GM18505 (cell line): ENCODE measurements at regions not wholly inside any gene's neighbourhood (a gene's known extent, or its start where the extent isn't known, plus 50 kb on each side); places are given as distances from the start of the nearest gene placed in this dataset.
"Not testable (repeated sequence)": the region's sequence is repeated elsewhere in the genome, so short reads cannot be mapped to it uniquely, and the experiment has no call there.

Experiments used
- ATAC-seq: cut with Tn5 transposase; IDR thresholded peaks from one replicate; pipeline ENCODE4 v1.9.1; 2021; ENCODE audit not compliant: unreplicated experiment
- POLR2A ChIP-seq: IDR thresholded peaks from 4 replicates; pipeline ENCODE4 v1.6.1; 2011; ENCODE audit warnings: borderline replicate concordance; ENCODE audit not compliant: insufficient read depth, insufficient read length; ENCODE audit errors: extremely low read depth

DNA sequence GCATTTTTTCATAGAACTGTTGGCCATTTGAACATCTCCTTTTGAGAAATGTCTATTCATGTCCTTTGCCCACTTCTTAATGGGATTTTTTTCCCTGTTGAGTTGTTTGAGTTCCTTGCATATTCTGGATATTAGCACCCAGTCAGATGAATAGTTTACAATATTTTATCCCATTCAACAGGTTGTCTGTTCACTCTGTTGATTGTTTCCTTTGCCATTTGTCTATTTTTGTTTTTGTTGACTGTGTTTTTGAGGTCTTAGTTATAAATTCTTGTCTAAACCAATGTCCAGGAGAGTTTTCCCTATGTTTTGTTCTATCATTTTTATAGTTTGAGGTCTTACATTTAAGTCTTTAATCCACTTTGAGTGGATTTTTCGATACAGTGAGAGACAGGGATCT lies 139.0 kb upstream of the TNPO1 start:
- no peak for TF ChIP-seq POLR2A

DNA sequence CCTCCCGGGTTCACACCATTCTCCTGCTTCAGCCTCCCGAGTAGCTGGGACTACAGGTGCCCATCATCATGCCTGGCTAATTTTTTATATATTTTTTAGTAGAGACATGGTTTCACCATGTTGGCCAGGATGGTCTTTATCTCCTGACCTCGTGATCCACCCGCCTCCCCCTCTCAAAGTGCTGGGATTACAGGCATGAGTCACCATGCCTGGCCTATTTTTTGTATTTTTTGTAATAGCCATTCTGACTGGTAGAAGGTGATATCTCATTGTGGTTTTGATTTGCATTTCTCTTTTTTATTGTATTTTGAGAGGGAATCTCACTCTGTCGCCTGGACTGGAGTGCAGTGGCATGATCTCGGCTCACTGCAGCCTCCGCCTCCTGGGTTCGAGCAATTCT lies 139.6 kb upstream of the TNPO1 start:
- not testable (repeated sequence) for ATAC-seq

More for the DNA sequence above, 139.0 kb upstream of the TNPO1 start:
- ATAC-seq: no peak

DNA sequence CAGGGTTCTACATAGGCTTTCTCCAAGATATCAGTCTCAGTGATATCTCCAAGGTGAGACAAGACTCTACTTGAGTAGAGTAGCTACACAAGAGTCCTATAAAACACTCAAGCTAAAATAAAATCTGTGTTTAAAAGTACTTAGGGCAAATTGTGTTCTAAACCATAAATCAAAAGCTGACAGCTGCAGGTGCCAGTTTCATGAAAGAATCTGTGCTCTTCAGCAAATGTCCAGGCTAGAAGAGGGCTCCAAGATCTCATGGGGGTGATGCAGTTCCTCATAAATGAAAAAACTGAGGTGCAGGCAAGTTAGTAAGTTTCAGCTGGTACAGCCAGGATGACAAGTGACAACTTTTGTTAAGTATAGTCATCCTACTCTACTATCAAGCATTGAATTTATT lies 142.8 kb upstream of the TNPO1 start:
- ATAC-seq: no peak

DNA sequence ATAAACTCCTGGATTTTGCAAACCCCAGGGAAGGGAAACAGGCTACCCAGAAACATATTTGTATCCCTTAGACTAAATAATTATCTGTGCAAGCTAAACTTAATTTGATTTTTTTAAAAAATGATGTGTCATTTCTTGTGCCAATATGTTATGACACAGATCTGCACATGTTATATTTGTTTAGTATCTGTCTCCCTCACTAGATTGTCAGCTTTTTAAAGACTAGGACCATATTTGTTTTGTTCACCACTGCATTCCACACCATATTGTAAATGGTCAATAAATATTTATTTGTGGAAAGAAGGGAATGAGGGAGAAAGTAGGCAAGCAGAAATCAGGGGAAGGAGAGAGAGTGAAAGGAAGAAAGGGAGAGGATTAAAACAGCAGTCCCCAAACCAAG lies 143.3 kb upstream of the TNPO1 start:
- ATAC-seq: no peak
- TF ChIP-seq POLR2A: no peak

More for the DNA sequence above, 142.8 kb upstream of the TNPO1 start:
- TF ChIP-seq POLR2A: no peak

DNA sequence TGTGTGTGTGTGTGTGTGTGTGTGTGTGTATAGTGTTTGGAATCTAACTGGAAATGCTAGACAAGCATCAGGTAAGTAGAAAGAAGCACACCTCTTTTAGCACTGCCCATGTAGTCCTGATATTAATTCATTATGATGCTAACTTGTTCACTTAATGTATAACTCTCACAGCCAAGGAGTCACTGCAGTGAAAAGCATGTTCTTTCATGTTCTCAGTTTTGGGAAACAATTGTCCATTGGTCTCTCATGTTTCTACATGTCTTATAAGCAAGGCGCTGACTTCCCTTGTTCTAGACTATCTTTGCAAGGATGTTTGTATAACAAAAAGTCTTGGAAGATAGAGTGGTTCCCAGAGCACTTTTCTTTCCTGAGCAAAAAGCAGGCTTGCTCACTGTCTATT lies 148.8 kb upstream of the TNPO1 start:
- TF ChIP-seq POLR2A: no peak
- ATAC-seq: no peak

DNA sequence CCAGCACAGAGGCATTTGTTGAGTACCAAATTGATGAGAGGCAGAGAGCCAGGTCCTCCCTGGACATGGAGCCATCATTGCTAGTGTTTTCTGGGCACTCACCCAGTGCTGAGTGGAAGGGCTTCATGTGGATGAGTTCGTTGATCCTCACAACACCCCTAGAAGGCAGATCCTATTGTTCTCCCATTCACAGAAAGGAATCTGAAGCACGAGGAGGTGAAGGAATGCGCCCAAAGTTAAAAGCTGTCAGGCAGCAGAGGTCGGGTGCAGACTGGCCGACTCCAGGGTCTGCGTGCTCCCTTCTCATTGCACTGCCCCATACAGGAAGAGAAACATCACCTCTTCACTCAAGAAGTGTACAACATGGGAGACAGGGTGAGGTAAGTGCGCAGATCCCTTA lies 153.5 kb upstream of the TNPO1 start:
- ATAC-seq: no peak

DNA sequence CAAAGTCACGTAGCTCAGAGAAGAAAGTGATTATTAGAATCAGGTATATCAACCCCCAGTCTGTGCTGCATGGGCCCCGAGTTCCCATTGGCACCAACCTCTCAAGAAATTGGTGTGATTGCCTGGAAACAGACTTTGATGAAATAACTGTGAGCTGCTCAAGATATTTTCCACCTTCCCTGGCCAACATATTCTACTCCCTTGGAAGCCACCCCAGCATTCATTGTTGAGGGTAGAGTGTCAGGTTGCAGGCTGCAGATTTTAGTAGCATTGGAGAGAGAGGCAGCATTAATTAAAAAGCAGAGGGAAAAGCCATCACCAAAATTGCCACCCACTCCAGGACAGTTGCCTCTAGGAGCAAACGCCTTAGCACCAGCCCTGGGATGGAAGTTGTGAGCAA lies 154.2 kb upstream of the TNPO1 start:
- no peak for ATAC-seq
- no peak for TF ChIP-seq POLR2A

More for the DNA sequence above, 153.5 kb upstream of the TNPO1 start:
- TF ChIP-seq POLR2A: no peak

DNA sequence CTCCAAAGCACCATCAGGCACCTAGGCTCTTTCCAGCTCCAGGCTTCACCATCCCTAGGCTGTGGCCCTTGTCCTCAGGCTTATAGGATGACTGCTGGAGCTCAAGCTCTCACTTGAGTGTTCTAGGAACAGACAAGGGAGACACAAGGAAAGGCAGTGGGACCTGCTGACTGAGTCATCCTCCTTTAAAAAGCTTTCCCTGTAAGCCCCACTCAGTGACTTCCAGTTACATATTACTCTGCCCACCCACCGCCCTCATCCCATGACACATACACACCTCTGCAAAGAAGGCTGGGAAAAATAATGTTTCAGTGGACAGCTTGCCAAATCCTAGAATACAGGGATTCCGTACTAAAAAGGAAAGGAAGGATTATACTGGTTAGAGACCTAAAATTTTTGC lies 154.2 kb upstream of the ZNF366 start:
- ATAC-seq: no peak
- TF ChIP-seq POLR2A: no peak

DNA sequence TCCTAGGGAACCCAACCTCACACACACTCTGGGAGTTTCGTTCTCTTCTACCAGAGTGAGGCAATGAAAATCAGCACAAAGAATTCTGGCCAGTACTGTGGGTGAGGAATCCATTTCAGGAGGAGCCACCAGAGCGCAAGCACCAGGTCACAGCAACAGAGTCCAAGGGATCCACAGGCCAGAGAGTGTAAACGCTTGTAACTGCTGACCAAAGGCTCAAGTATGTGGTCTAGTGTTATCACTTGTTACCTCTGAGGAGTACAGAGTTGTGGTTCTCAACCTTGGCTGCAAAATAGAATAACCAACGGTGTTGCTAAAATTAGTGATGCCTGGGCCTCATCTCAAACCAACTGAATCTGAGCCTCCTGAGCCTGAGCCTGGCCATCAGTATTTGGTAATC lies 152.5 kb upstream of the ZNF366 start:
- ATAC-seq: no peak
- no peak for TF ChIP-seq POLR2A

DNA sequence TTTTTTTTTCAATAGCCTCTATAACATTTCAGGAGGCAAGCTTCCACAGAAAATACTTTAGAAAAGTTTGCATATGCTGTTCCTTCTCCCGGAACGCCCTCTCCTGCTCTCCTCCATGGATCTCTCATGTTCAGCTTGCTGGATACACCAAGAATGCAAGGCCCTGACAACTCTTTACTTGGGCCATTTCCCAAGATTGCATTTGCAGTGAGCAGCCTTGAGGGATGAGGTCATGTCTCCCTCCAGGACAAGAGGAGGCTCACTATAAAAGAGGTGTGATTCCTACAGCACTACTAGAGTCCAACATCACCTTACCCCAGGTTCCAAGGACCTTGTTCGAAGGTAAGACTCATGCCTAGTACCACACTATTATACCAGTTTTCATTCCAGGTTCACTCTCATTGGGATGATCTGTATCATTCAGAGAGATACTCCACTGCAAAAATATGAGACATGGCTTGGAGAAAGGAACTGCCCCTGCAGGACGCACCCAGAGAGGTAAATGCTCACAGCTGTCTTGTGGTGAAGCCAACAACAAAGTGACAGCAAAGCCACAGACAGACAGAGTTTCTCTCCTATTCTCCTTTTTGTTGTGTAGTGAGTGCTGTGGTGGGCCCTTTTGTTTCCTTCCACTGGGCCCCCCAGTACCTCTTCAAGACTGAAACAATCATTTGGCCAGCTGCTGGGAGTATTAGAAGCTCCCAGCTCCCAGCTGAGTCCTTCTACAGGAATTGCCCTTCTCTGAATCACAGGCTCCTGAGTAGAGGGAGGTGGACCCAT lies 151.7 kb upstream of the ZNF366 start:
- no peak for ATAC-seq
- no peak for TF ChIP-seq POLR2A

DNA sequence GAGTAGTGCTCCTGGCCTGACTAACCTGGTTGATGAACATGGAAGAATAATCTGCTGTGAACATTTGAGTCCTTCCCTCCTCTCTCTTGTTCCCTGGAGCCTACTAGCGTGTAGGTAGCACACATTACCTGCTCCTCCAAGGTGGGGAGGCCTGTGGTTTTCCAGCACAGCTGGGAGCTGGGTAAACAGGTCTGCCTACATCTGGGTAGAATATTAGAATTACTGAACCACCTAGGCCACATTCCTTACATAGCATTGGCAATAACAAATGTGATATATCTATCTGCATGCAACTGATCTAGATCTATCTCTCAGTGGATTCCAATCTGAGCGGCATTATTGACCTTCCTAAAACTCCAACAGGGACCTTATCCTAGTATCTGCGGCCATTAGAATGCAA lies 151.0 kb upstream of the ZNF366 start:
- no peak for TF ChIP-seq POLR2A
- no peak for ATAC-seq

DNA sequence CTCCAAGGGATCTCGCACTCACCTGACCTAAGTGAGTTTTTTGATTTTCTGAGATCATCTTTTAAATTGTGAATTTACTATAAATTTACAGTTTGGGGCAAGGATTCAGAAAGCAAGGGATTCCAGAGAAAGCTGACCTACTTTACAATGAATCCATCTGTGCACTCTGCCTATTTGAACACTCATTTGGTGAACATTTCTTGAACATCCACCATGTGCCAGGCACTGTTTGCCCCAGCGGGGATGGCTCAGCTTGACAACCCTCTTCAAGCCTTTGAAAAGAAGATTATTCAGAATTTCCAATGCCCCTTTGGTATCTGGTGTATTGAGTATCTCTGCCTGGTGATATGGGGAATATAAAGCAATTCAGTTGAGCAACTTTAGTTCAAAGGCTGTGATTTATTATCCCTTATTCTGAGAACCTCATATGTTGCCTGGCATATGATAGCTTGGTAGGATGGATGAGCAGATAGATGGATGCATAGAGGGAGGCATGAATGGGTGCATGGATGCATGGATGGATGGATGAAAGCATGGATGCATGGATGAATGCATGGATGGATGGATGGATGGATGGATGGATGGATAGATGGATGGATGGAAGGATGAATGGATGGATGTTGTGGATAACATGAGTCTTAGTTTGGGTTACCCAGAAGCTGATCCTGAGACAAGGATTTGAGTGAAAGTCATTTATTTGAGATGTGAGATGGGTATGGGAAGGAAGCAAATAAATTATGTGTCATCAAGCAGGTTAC lies 149.7 kb upstream of the ZNF366 start:
- ATAC-seq: no peak

DNA sequence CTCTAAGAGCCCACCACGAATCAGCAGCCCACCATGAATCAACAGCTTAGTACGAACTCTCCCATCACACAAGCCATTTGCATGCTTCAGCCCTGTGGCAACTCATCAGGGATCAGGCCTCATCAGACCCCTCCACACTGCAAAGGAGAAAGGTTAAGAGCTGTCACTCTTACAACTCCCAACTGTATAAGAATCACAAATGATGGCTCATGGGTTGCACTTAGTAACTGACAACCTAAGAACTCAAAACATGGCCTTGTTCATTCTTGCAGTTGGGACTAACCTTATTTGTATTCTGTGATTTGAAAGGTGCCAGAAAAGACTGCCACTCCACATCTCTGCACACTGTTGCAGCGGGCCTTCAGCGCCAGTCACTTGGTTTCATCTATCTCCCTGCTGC lies 149.1 kb upstream of the ZNF366 start:
- no peak for TF ChIP-seq POLR2A

More for the DNA sequence above, 149.7 kb upstream of the ZNF366 start:
- no peak for TF ChIP-seq POLR2A

DNA sequence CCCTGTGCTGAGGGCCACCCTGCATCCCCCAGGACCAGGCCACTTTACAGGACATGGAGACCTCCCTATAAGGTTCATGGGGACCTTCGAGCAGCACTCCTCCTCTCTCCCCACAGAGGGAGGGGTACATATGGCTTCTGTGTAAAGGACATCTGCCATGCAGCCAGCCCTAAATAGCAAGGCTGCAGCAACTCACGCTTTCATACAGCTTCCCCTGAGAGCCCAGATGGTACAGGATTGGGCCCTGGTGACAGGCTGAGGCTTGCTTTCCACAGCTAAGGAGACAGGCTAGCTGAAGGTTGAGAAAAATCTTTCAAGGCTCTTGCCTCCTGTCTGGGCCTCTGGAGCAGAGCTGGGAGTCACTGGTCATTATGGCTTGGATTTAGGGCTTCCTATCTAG lies 147.0 kb upstream of the ZNF366 start:
- TF ChIP-seq POLR2A: no peak

More for the DNA sequence above, 149.1 kb upstream of the ZNF366 start:
- ATAC-seq: no peak

More for the DNA sequence above, 147.0 kb upstream of the ZNF366 start:
- no peak for ATAC-seq
